ENCODE measurements at regions not wholly inside any gene's neighbourhood (a gene's known extent, or its start where the extent isn't known, plus 50 kb on each side); places are given as distances from the start of the nearest gene placed in this dataset.

DNA sequence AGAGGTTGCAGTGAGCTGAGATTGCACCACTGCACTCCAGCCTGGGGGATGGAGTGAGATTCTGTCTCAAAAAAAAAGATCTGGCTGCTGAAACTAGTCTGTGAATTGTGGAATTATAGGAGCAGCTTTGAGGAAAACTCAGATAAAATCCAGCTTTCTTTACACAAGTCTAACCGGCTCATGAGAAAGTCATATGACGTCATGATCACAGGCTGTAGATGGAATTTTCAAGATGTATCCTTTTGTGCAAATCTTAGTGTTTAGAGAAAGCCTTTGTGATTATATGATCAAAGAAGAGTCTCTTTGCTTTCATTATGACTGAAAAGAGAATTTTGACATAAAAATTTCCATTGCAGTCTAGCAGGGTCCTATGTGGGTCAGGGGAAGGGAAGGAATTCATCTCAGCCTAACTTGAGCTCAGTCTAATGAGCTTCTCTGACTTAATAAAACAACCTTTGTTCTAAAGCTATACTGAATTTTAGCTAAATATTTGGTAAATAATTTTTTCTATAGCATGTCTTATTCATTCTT lies 90.2 kb upstream of the NCK2 start:
- no peak for DNase-seq (ENCODE audit: low spot score)
- intact Hi-C loops (cut with DNase I), result no loop called here

GRCh38 chr2:105653302-105653701 lies 91.4 kb upstream of the NCK2 start:
- DNase-seq (ENCODE audit: low spot score), result no peak
- intact Hi-C loops (cut with DNase I), result no loop called here

DNA sequence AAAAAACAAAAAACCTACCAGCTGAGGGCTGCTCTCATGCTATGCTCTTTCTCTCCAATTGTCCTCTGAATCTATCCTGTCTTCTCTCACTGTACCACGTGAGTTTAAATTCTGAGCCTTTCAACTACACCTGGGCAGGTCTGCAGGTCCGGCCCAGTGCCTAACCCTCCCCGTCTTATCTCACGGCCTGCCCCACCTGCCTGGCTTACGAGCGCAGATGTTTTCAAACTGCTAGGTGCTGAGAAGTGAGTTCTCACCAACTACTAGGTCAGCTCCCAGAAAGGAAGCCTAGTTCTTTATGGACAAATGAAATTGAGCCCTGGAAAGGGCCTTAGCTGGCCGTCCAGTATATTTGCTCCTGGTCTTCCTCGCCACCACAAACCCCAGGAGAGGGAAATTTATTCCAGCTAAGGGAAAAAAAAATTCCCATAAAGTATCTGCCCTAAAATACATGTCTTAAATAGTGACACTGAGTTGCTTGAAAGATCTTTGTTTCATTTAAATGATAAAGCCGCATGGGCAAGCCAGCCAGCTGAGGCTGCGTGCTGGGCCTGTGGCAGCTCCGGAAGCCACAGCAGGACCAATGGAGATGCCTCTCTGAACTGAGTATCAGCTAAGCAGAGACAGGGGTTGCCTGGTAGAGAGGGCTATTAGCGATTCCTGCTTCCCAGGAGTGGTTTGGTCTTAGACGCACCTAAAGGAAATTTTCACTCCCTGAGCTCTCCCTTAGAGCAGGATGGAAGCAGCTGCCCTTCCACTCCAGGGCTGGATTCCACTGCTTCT lies 92.5 kb upstream of the NCK2 start:
- no peak for DNase-seq (ENCODE audit: low spot score)
- intact Hi-C loops (cut with DNase I), result no loop called here

GRCh38 chr2:105649534-105649933 lies 95.2 kb upstream of the NCK2 start:
- intact Hi-C loops (cut with DNase I), result no loop called here
- no peak for DNase-seq (ENCODE audit: low spot score)

- no peak for DNase-seq (ENCODE audit: low spot score)
- intact Hi-C loops (cut with DNase I), result no loop called here
Measured at GRCh38 chr2:105647731-105648130, 97.0 kb upstream of the NCK2 start.

- DNase-seq (ENCODE audit: low spot score), result no peak
- intact Hi-C loops (cut with DNase I), result no loop called here
Measured at GRCh38 chr2:105646774-105647076, 98.0 kb upstream of the NCK2 start.

DNA sequence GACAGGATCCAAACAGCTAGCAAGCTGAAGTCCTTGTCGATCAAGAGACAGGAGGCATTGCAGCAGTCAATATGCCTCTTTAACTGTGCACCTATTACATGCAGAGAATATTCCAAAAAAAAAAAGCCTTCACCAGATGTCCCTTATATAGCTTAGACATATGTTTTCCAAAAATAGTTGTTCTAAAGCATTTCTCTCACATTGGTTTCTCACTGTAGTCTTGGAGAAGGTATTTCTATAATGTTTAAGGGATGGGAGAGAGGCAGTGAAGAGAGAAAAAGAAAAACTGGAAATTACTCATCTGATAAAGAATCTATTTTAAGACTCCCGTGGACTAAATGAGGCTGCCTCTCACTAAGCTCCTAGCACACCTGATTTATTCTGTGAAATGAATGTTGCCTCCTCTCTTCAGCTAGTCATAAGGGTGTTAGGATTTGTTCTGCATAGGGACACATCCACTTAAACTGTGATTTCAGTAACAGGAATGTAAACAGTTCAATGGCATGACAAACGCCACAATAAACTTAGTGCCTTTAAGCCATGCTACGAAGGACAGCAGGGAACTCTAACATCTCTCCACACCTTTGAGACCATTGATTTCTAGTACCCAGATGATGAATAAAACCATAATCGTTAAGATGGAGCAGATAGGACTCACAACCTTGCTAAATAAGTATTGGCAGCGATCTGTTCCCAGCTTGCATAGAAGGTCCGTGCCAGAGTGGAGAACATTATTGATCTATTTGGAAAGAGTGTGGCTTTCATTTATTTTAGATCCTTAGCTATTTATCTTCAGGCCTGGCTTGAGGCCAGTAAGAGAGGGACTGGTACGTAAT lies 98.6 kb upstream of the NCK2 start:
- intact Hi-C loops (cut with DNase I), result no loop called here
- no peak for DNase-seq (ENCODE audit: low spot score)

DNA sequence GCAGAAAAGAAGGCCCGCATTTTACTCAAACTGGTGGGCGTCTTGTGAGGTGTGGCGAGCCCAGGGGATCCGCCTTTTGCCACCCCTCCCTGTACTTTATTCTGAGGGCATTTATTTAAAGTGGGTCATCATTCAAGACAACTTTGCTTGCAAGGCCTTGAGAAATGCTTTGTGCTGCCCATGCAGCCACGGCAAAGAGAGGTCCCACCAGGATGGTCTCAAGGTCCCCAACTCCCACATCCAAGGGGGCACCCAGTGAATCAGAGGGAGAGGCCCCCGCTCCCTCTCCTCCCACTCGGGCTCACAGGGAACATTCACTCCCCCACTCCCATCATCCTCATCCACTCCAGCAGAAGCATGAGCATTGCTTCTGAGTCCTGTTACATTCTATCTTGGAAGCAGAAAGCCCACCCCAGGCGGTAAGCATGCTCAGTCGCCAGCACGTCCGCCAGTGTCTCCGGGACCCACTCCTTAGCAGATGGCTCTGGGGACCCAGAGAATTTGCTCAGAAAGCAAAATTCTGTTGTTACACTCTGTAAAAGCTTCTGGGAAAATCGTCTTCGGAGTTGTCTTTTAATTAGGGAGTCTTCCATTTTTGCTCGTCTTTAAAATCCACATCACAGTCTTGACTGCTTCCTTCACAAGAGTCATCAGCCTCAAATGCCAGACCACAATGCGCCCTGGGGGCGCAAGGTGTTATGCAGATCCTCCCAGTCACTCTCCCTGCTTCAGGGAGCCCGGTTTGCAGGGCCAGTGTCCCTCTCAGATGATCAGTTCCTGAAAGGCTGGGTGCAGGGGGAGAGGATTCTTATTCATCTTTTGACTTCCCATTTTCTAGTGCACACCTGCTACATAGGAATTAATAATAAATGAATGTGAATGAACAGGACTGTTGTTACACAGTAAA lies 99.4 kb upstream of the NCK2 start:
- DNase-seq (ENCODE audit: low spot score), result no peak
- intact Hi-C loops (cut with DNase I), result no loop called here

DNA sequence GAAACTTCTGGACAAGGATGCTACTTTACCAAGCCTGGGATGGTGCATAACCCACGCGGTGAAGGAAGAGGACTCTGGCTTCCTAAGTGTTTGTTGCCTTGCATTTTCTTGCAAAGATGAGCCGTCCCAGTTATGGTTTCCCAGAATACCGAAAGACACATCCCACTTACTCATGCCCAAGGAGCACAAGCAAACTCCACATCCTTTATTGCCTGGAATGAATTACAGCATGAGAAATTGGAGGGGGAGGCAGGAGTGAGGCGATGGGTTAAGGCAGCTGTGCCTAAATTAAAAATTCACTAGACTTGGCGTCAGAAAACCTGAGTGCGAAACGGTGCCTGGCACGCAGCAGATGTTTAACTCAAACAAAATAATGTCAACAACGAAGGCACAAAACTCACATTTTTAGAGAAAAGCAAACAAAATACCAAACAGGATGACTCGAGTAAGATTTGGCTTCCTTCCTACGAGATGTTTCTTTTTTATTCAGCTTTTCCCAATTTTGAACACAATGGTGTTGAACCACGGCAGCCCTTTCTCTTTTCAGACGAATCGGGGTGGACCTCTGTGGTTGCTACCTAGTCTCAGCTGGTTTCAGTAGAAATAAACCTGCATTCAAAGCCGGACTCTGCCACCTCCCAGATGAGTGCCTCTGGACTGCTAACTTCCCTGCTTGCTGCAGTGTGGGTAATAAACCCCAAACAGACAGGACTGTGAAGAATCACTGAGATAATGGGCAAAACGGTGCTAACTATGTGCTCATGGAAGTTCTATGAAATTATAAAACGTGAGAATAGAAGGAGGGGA lies 100.3 kb upstream of the NCK2 start:
- intact Hi-C loops (cut with DNase I), result no loop called here
- no peak for DNase-seq (ENCODE audit: low spot score)

GRCh38 chr2:105643405-105644173 lies 101.1 kb upstream of the NCK2 start:
- no peak for DNase-seq (ENCODE audit: low spot score)
- intact Hi-C loops (cut with DNase I), result no loop called here

- DNase-seq (ENCODE audit: low spot score), result no peak
- intact Hi-C loops (cut with DNase I), result no loop called here
Measured at GRCh38 chr2:105641389-105641811, 103.3 kb upstream of the NCK2 start.

- DNase-seq (ENCODE audit: low spot score), result no peak
- intact Hi-C loops (cut with DNase I), result no loop called here
Measured at GRCh38 chr2:105640246-105640645, 104.5 kb upstream of the NCK2 start.

GRCh38 chr2:105636109-105636740 lies 108.5 kb upstream of the NCK2 start:
- intact Hi-C loops (cut with DNase I), result no loop called here
- DNase-seq (ENCODE audit: low spot score), result no peak

DNA sequence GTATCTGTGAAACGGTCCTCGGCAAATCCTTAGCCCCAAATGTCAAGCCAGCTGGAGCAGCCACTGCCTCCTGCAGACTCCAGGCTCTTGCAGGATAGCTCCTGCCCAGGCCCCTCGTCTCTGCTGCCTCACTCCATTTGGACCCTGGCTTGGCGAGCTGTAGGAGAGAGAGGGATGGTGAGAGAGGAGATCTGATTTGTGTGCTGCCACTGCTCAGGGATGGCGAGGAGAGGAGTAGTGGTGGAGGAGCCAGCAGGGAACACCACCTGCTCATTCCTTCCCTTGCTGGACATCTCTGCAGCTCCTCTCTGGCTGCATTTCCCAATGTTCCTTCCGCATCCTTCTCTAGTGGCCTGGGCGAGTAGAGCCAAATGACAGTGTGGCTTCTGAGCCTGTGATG lies 109.1 kb upstream of the NCK2 start:
- intact Hi-C loops (cut with DNase I), result no loop called here
- no peak for DNase-seq (ENCODE audit: low spot score)

DNA sequence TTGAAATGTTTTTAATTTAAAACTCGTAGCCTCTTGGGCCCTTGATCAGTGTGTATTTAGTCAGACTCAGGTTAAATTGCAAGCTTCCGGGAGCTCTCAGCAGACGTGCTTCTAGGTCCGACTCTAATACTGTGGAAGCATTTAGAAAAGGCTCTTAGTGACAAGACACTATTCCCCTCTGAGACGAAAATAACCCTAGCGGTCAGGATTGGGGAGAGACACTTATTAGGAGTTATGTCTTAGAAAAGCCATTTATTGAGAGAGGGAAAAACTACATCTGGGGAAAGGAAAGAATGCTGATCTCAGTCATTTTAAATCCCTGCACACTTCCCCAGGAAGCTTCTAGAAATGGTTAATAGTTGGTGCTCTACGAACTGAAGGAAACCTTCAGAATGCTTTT lies 110.5 kb upstream of the NCK2 start:
- DNase-seq (ENCODE audit: low spot score), result no peak
- intact Hi-C loops (cut with DNase I), result no loop called here

DNA sequence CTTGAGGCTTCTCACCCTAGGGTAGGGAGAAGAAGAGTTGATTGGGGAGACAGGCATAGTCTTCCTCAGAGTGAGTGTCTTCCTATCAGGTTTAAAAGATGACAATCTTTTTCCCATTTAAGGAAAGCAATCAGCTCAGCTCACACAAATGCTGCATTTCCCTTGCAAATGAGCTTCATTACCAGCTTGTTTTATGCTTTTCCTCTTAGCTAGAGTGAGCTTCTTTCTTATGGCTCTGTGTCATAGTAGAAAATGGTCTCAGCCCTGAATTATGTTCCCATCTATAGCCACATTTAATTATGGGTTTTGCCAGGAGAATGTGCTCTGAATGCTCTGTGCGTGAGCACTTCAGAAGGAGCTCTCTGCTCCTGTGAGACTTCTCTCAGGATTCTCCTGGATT lies 112.8 kb upstream of the NCK2 start:
- DNase-seq (ENCODE audit: low spot score), result no peak
- intact Hi-C loops (cut with DNase I), result no loop called here

GRCh38 chr2:105631011-105631410 lies 113.7 kb upstream of the NCK2 start:
- intact Hi-C loops (cut with DNase I), result no loop called here
- no peak for DNase-seq (ENCODE audit: low spot score)

- intact Hi-C loops (cut with DNase I), result no loop called here
- no peak for DNase-seq (ENCODE audit: low spot score)
Measured at GRCh38 chr2:105629634-105630033, 115.1 kb upstream of the NCK2 start.

All from posterior vena cava (tissue), 2 donors.